ENCODE measurements at regions not wholly inside any gene's neighbourhood (a gene's known extent, or its start where the extent isn't known, plus 50 kb on each side); places are given as distances from the start of the nearest gene placed in this dataset.

- no peak overlapping the region for H3K27ac ChIP-seq
- TF ChIP-seq CTCF (conservative IDR thresholded peaks at IDR 0.05), result no peak
These were observed 255.8 kb downstream of the SEC14L1 start for GRCh38 chr17:77396610-77397009.

- H3K27ac ChIP-seq, result no peak overlapping the region
- TF ChIP-seq CTCF (conservative IDR thresholded peaks at IDR 0.05), result no peak
These were observed 257.5 kb downstream of the SEC14L1 start for GRCh38 chr17:77398274-77398673.

- no peak overlapping the region for H3K27ac ChIP-seq
- TF ChIP-seq CTCF (conservative IDR thresholded peaks at IDR 0.05), result no peak
These were observed 258.7 kb downstream of the SEC14L1 start for GRCh38 chr17:77399319-77399957.

GRCh38 chr17:77400445-77400870, 259.7 kb downstream of the SEC14L1 start:
- TF ChIP-seq CTCF (conservative IDR thresholded peaks at IDR 0.05), result 0 out of 2 replicates have a peak, but pooled peaks have one; percentile 18
- no peak overlapping the region for H3K27ac ChIP-seq

- TF ChIP-seq CTCF (conservative IDR thresholded peaks at IDR 0.05), result no peak
These were observed 261.5 kb downstream of the SEC14L1 start for GRCh38 chr17:77402159-77402731.

GRCh38 chr17:77403854-77404253, 263.1 kb downstream of the SEC14L1 start:
- no peak for TF ChIP-seq CTCF (conservative IDR thresholded peaks at IDR 0.05)
- no peak overlapping the region for H3K27ac ChIP-seq

More at GRCh38 chr17:77402159-77402731, 261.5 kb downstream of the SEC14L1 start:
- H3K27ac ChIP-seq, result no peak overlapping the region

- no peak for TF ChIP-seq CTCF (conservative IDR thresholded peaks at IDR 0.05)
- H3K27ac ChIP-seq, result no peak overlapping the region
These were observed 264.2 kb downstream of the SEC14L1 start for GRCh38 chr17:77404812-77405581.

All from VCaP (cell line).